SK-N-SH (cell line): ENCODE measurements at regions not wholly inside any gene's neighbourhood (a gene's known extent, or its start where the extent isn't known, plus 50 kb on each side); places are given as distances from the start of the nearest gene placed in this dataset.

Experiments
- CTCF ChIA-PET: fragments of 300-600, 350-600 bp; formaldehyde crosslinking; extraction: SDS; loops from one replicate; lab custom pipeline; 2021; lab: Yijun Ruan, JAX
- POLR2A ChIA-PET: fragments of 350-600 bp; sonication (Branson Sonifier 250); formaldehyde crosslinking; extraction: SDS; loops from one replicate; lab custom pipeline; 2020; ENCODE audit warnings: antibody characterized with exemption, inconsistent platforms; lab: Yijun Ruan, JAX
- DNase-seq: peaks from one replicate; pipeline ENCODE4 v3.0.0; 2012
- H2AFZ ChIP-seq: fragments of 200-600 bp; sonication (generic); 2 replicates; pipeline ENCODE4 v1.8.1; 2016; ENCODE audit warnings: antibody characterized with exemption, mild to moderate bottlenecking, low read depth
- H3F3A ChIP-seq: fragments of 200-600 bp; sonication (generic); replicated peaks from 2 replicates; pipeline ENCODE3; 2016; ENCODE audit warnings: antibody characterized with exemption, mild to moderate bottlenecking; ENCODE audit not compliant: insufficient read depth
- H3K27ac ChIP-seq, 2 experiments: fragments of 200-500 bp in 1 of 2; fragments of 200-600 bp in 1 of 2; sonication (Bioruptor generic) in 1 of 2; sonication (generic), shearing (Covaris generic) in 1 of 2; 2 replicates each; pipeline versions ENCODE4 v1.5.1 to v1.6.1; 2014 to 2016; ENCODE audit warnings: low read depth in 2 of 2, inconsistent platforms in 1 of 2, low read length in 1 of 2, mild to moderate bottlenecking in 1 of 2, mixed read lengths in 1 of 2
- H3K27me3 ChIP-seq: fragments of 200-600 bp; sonication (generic), shearing (Covaris generic); 2 replicates; pipeline ENCODE4 v1.6.1; 2016; ENCODE audit warnings: mixed run types; ENCODE audit not compliant: insufficient read depth
- H3K36me3 ChIP-seq, 2 experiments: fragments of 200-500 bp in 1 of 2; fragments of 200-600 bp in 1 of 2; sonication (Bioruptor generic) in 1 of 2; sonication (generic) in 1 of 2; replicated peaks in 1 of 2; 2 replicates each; pipeline versions ENCODE3 to v1.5.1; 2014 to 2016; ENCODE audit warnings: low read length in 1 of 2, mild to moderate bottlenecking in 1 of 2; ENCODE audit not compliant: insufficient read depth in 2 of 2, control insufficient read depth in 1 of 2
- H3K4me1 ChIP-seq, 2 experiments: fragments of 200-500 bp in 1 of 2; fragments of 200-600 bp in 1 of 2; sonication (Bioruptor generic) in 1 of 2; sonication (generic), shearing (Covaris generic) in 1 of 2; 2 replicates each; pipeline versions ENCODE4 v1.5.1 to v1.6.1; 2014 to 2016; ENCODE audit warnings: low read depth in 1 of 2, low read length in 1 of 2, mixed run types in 1 of 2; ENCODE audit not compliant: insufficient read depth in 2 of 2, control insufficient read depth in 1 of 2
- H3K4me2 ChIP-seq: fragments of 200-600 bp; sonication (generic), shearing (Covaris generic); 2 replicates; pipeline ENCODE4 v1.6.1; 2017; ENCODE audit warnings: mixed run types
- H3K4me3 ChIP-seq, 2 experiments: fragments of 200-500 bp in 1 of 2; fragments of 200-600 bp in 1 of 2; sonication (Bioruptor generic) in 1 of 2; sonication (generic), shearing (Covaris generic) in 1 of 2; 2 replicates each; pipeline versions ENCODE4 v1.5.1 to v1.8.1; 2014 to 2016; ENCODE audit warnings: low read depth in 2 of 2, inconsistent platforms in 1 of 2, low read length in 1 of 2, mild to moderate bottlenecking in 1 of 2, mixed read lengths in 1 of 2, moderate library complexity in 1 of 2
- H3K79me2 ChIP-seq: fragments of 200-600 bp; sonication (generic); 2 replicates; pipeline ENCODE4 v1.8.1; 2017; ENCODE audit warnings: mild to moderate bottlenecking; ENCODE audit not compliant: insufficient read depth
- H3K9ac ChIP-seq: fragments of 200-600 bp; sonication (generic); 2 replicates; pipeline ENCODE4 v1.6.1; 2017; ENCODE audit warnings: mixed run types
- H3K9me2 ChIP-seq: fragments of 200-600 bp; sonication (generic); 2 replicates; pipeline ENCODE4 v1.6.1; 2017; ENCODE audit warnings: mixed run types
- H3K9me3 ChIP-seq: fragments of 200-600 bp; sonication (generic); 2 replicates; pipeline ENCODE4 v1.6.1; 2017; ENCODE audit warnings: mixed run types, mild to moderate bottlenecking, moderate library complexity
- H4K20me1 ChIP-seq: fragments of 200-600 bp; sonication (generic); 2 replicates; pipeline ENCODE4 v1.6.1; 2017; ENCODE audit warnings: mild to moderate bottlenecking, mixed run types; ENCODE audit not compliant: insufficient read depth
- CHD2 ChIP-seq: fragments of 150-350 bp; IDR thresholded peaks from 2 replicates; pipeline ENCODE4 v1.6.1; 2018; ENCODE audit warnings: low read length; ENCODE audit not compliant: partially characterized antibody
- CTCF ChIP-seq: fragments of 200-600 bp; sonication (generic); IDR thresholded peaks from 2 replicates; pipeline ENCODE4 v1.6.1; 2017; ENCODE audit warnings: antibody characterized with exemption, mild to moderate bottlenecking, moderate library complexity
- EP300 ChIP-seq, 2 experiments: IDR thresholded peaks; 2 replicates each; pipeline versions ENCODE4 v1.4.0 to v1.6.1; 2012; ENCODE audit warnings: borderline replicate concordance in 1 of 2, low read depth in 1 of 2, low read length in 1 of 2
- EZH2phosphoT487 ChIP-seq: fragments of 200-600 bp; sonication (generic); IDR thresholded peaks from 2 replicates; pipeline ENCODE4 v1.6.1; 2017; ENCODE audit warnings: low read depth, mixed run types, mild to moderate bottlenecking, antibody characterized with exemption, moderate library complexity, borderline replicate concordance
- FOXJ3 ChIP-seq: sonication (generic); formaldehyde crosslinking; IDR thresholded peaks from 2 replicates; pipeline ENCODE4 v1.5.1; 2020; ENCODE audit warnings: mild to moderate bottlenecking, missing genetic modification reagents
- GABPA ChIP-seq: IDR thresholded peaks from 2 replicates; pipeline ENCODE4 v1.4.0; 2012; ENCODE audit warnings: low read depth, mild to moderate bottlenecking
- PBX3 ChIP-seq: IDR thresholded peaks from 2 replicates; pipeline ENCODE4; 2012
- POLR2AphosphoS5 ChIP-seq: IDR thresholded peaks from 2 replicates; pipeline ENCODE4 v1.6.1; 2012; ENCODE audit warnings: low read depth, low read length
- RAD21 ChIP-seq: IDR thresholded peaks from 2 replicates; pipeline ENCODE4 v1.6.1; 2012; ENCODE audit warnings: mild to moderate bottlenecking, low read length
- RCOR1 ChIP-seq: fragments of 150-350 bp; IDR thresholded peaks from 2 replicates; pipeline ENCODE4 v1.6.1; 2017; ENCODE audit warnings: antibody characterized with exemption, low read length
- RFX5 ChIP-seq: IDR thresholded peaks from 2 replicates; pipeline ENCODE4 v1.6.1; 2012; ENCODE audit warnings: mild to moderate bottlenecking, improper control_type of control experiment, low read length
- SMC3 ChIP-seq: IDR thresholded peaks from 2 replicates; pipeline ENCODE4 v1.6.1; 2012; ENCODE audit warnings: low read depth, low read length, improper control_type of control experiment
- TAF1 ChIP-seq: IDR thresholded peaks from 2 replicates; pipeline ENCODE4 v1.6.1; 2012; ENCODE audit warnings: low read depth, mild to moderate bottlenecking, low read length, moderate library complexity, borderline replicate concordance
- USF2 ChIP-seq: fragments of 150-350 bp; IDR thresholded peaks from 2 replicates; pipeline ENCODE4 v1.6.1; 2017; ENCODE audit warnings: antibody characterized with exemption, low read length, low read depth, borderline replicate concordance
- WGBS: methylation state at CpG from one replicate; pipeline ENCODE4 v1.1.6; 2017; ENCODE audit warnings: low lambda C conversion rate; 5-methylcytosine and 5-hydroxymethylcytosine counted together
- TF ChIP-seq, protein P1 (sequence below): IDR thresholded peaks from 2 replicates; pipeline ENCODE4 v1.4.0; 2012; ENCODE audit warnings: low read depth, borderline replicate concordance

DNA sequence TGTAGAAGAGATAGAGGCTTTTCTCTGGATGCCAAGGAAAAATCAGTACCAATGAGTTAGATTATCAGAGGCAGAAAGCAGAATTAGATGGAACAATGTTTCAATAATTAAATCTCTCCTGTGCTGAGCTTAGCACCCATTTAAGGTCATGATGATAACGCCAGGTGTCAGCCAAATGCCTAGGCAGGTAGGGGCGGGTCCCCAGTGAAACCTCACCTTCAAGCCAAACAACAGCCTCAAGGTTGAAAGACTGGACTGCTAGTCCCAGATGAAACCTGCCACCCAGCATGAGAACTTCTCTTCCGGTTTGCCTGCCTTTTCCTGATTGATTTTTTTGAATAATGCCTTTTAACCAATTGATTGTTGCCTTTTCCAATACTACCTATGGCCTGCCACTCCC, 363.0 kb downstream of the PLOD2 start:
- POLR2A ChIA-PET: no interaction called here
- Histone ChIP-seq H3F3A (no peaks in the 10 kb centered on the region), H3K9ac (no peak overlapping the region), H2AFZ (no peak overlapping the region), H3K4me1 (no peaks in the 10 kb centered on the region), H3K4me2 (no peak overlapping the region), H3K27me3 (no peaks in the 10 kb centered on the region), H4K20me1 (no peaks in the 10 kb centered on the region), H3K79me2 (no peaks in the 10 kb centered on the region), H3K4me3 (no peak overlapping the region), H3K27ac (no peak overlapping the region), H3K36me3 (no peaks in the 10 kb centered on the region), H3K9me3 (no peaks in the 10 kb centered on the region), H3K9me2 (no peaks in the 10 kb centered on the region)
- CTCF ChIA-PET: no interaction called here
- no peak for TF ChIP-seq GABPA
- no peak for TF ChIP-seq EP300 (IDR thresholded peaks at IDR 0.05; ENCODE audit: borderline replicate concordance in 1 of 2, low read depth in 1 of 2, low read length in 1 of 2)
- TF ChIP-seq RFX5: no peak
- TF ChIP-seq SMC3: no peak
- TF ChIP-seq POLR2AphosphoS5: no peak
- no peak for TF ChIP-seq PBX3
- no peak for TF ChIP-seq TAF1
- no peak for TF ChIP-seq EZH2phosphoT487
- TF ChIP-seq FOXJ3: no peak
- TF ChIP-seq RCOR1: no peak
- 0% methylated on average over 2 of the region's 3 CpGs for WGBS
- DNase-seq: no peak

GRCh38 chr3:145798696-145799537, 362.1 kb downstream of the PLOD2 start:
- Histone ChIP-seq H3K4me3 (no peak overlapping the region), H3K9me3 (no peaks in the 10 kb centered on the region), H3K36me3 (no peaks in the 10 kb centered on the region), H3K79me2 (no peaks in the 10 kb centered on the region), H3K27ac (no peak overlapping the region), H3K9ac (no peak overlapping the region), H3K4me2 (no peak overlapping the region), H2AFZ (no peak overlapping the region), H3K27me3 (no peaks in the 10 kb centered on the region), H3K4me1 (no peaks in the 10 kb centered on the region), H4K20me1 (no peaks in the 10 kb centered on the region), H3K9me2 (no peaks in the 10 kb centered on the region), H3F3A (no peaks in the 10 kb centered on the region)
- 23% methylated on average over 9 of the region's 9 CpGs for WGBS
- TF ChIP-seq CTCF (no peak), RCOR1 (no peak), RFX5 (no peak), CHD2 (no peak), USF2 (no peak), RAD21 (no peak)
- TF ChIP-seq, protein P1, sequence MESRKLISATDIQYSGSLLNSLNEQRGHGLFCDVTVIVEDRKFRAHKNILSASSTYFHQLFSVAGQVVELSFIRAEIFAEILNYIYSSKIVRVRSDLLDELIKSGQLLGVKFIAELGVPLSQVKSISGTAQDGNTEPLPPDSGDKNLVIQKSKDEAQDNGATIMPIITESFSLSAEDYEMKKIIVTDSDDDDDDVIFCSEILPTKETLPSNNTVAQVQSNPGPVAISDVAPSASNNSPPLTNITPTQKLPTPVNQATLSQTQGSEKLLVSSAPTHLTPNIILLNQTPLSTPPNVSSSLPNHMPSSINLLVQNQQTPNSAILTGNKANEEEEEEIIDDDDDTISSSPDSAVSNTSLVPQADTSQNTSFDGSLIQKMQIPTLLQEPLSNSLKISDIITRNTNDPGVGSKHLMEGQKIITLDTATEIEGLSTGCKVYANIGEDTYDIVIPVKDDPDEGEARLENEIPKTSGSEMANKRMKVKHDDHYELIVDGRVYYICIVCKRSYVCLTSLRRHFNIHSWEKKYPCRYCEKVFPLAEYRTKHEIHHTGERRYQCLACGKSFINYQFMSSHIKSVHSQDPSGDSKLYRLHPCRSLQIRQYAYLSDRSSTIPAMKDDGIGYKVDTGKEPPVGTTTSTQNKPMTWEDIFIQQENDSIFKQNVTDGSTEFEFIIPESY: no peak
- ChIA-PET POLR2A (no interaction called here), CTCF (interaction anchor here (1.2 kb wide), 1 partner anchor 22 kb away, joined by 3 read pairs; no protein-coding TSS in a partner anchor)
- DNase-seq: no peak
